Naive B cell (primary cell): ENCODE measurements at regions not wholly inside any gene's neighbourhood (a gene's known extent, or its start where the extent isn't known, plus 50 kb on each side); places are given as distances from the start of the nearest gene placed in this dataset.

Source experiments
- ATAC-seq, 2 donors: fragments of 150-1000 bp; cut with Tn5 transposase; 2 replicates each; pipeline ENCODE4 v1.10.0; 2021; ENCODE audit warnings: low read depth in 2 of 2, mild to moderate bottlenecking in 2 of 2, moderate library complexity in 2 of 2
- DNase-seq: peaks from one replicate; pipeline ENCODE4 v3.0.0; 2022
- H3K27ac Mint-ChIP-seq, 6 donors: one replicate each; pipeline ENCODE4 v1.8.0; 2020 to 2022; ENCODE audit warnings: mild to moderate bottlenecking in 6 of 6, mixed read lengths in 6 of 6, moderate library complexity in 5 of 6, inconsistent platforms in 2 of 6
- H3K27me3 Mint-ChIP-seq, 3 donors: one replicate each; pipeline ENCODE4 v1.8.0; 2021 to 2022; ENCODE audit warnings: mixed read lengths in 3 of 3, mild to moderate bottlenecking in 1 of 3
- H3K36me3 Mint-ChIP-seq, 2 donors: one replicate each; pipeline ENCODE4 v1.8.0; 2020 to 2022; ENCODE audit warnings: mixed read lengths in 2 of 2, inconsistent platforms in 1 of 2, mild to moderate bottlenecking in 1 of 2
- H3K4me1 Mint-ChIP-seq, 3 donors: one replicate each; pipeline ENCODE4 v1.8.0; 2020 to 2022; ENCODE audit warnings: mixed read lengths in 3 of 3, inconsistent platforms in 1 of 3, mild to moderate bottlenecking in 1 of 3, moderate library complexity in 1 of 3
- H3K4me3 Mint-ChIP-seq, 8 donors: one replicate each; pipeline ENCODE4 v1.8.0; 2020 to 2022; ENCODE audit warnings: mild to moderate bottlenecking in 8 of 8, mixed read lengths in 8 of 8, moderate library complexity in 8 of 8, inconsistent platforms in 2 of 8
- H3K9me3 Mint-ChIP-seq, 7 donors: one replicate each; pipeline ENCODE4 v1.8.0; 2020 to 2022; ENCODE audit warnings: mixed read lengths in 7 of 7, mild to moderate bottlenecking in 5 of 7, inconsistent platforms in 2 of 7, moderate library complexity in 1 of 7

- Mint-ChIP-seq H3K27me3 (peaks cover 20 to 54% (median 35%) of the 10 kb centered on the region in 3 donors), H3K9me3 (peaks cover 10 to 28% (median 13%) of the 10 kb centered on the region in 7 donors), H3K36me3 (peaks cover 10 to 16% of the 10 kb centered on the region in 2 donors), H3K4me3 (no peak overlapping the region), H3K27ac (no peak overlapping the region), H3K4me1 (no peaks in the 10 kb centered on the region)
- no peak for ATAC-seq
- no peak for DNase-seq
These were observed 66.0 kb upstream of the PREP start for GRCh38 chr6:105468850-105469249.

GRCh38 chr6:105460860-105461259 is 58.0 kb upstream of the PREP start:
- H3K4me3 Mint-ChIP-seq: no peak overlapping the region
- H3K9me3 Mint-ChIP-seq: peaks cover 6 to 17% (median 9%) of the 10 kb centered on the region in 7 donors
- ATAC-seq (no peak), DNase-seq (no peak)
- H3K36me3 Mint-ChIP-seq: peaks cover 10% of the 10 kb centered on the region in 2 donors
- H3K27ac Mint-ChIP-seq: no peak overlapping the region
- H3K4me1 Mint-ChIP-seq: no peaks in the 10 kb centered on the region
- H3K27me3 Mint-ChIP-seq: peaks cover 13 to 47% (median 31%) of the 10 kb centered on the region in 3 donors

- peaks cover 0 to 7% (median 3%) of the 10 kb centered on the region in 7 donors for H3K9me3 Mint-ChIP-seq
- H3K4me1 Mint-ChIP-seq: no peaks in the 10 kb centered on the region
- H3K36me3 Mint-ChIP-seq: peaks cover 2% of the 10 kb centered on the region in 2 donors
- no peak overlapping the region for H3K4me3 Mint-ChIP-seq
- ATAC-seq (no peak), DNase-seq (no peak)
- H3K27me3 Mint-ChIP-seq: peaks cover 8 to 37% (median 24%) of the 10 kb centered on the region in 3 donors
- peak overlapping the region in 2 of 6 donors; percentile 2 to 53 for H3K27ac Mint-ChIP-seq
These were observed 57.0 kb upstream of the PREP start for GRCh38 chr6:105459864-105460263.

- Mint-ChIP-seq H3K27ac (no peak overlapping the region), H3K27me3 (peaks cover 0 to 30% (median 22%) of the 10 kb centered on the region in 3 donors), H3K4me3 (no peak overlapping the region), H3K9me3 (peaks cover 0 to 3% (median 0%) of the 10 kb centered on the region in 7 donors), H3K4me1 (peaks cover 0 to 1% (median under 1%) of the 10 kb centered on the region in 3 donors), H3K36me3 (no peaks in the 10 kb centered on the region)
- DNase-seq (no peak), ATAC-seq (peak in 1 of 2 donors; percentile 38)
These were observed 56.2 kb upstream of the PREP start for GRCh38 chr6:105459049-105459448.

GRCh38 chr6:105458551-105458950 is 55.7 kb upstream of the PREP start:
- Mint-ChIP-seq H3K36me3 (no peaks in the 10 kb centered on the region), H3K27ac (no peak overlapping the region), H3K9me3 (peaks cover 0 to 3% (median 0%) of the 10 kb centered on the region in 7 donors), H3K27me3 (peaks cover 0 to 26% (median 22%) of the 10 kb centered on the region in 3 donors), H3K4me1 (peaks cover 3 to 6% (median 5%) of the 10 kb centered on the region in 3 donors), H3K4me3 (no peak overlapping the region)
- ATAC-seq (no peak), DNase-seq (no peak)

- Mint-ChIP-seq H3K9me3 (peaks cover 0 to 3% (median 0%) of the 10 kb centered on the region in 7 donors), H3K36me3 (no peaks in the 10 kb centered on the region), H3K27me3 (peaks cover 0 to 26% (median 22%) of the 10 kb centered on the region in 3 donors), H3K4me1 (peaks cover 7 to 11% (median 9%) of the 10 kb centered on the region in 3 donors), H3K4me3 (no peak overlapping the region), H3K27ac (no peak overlapping the region)
- DNase-seq (no peak), ATAC-seq (no peak)
These were observed 55.2 kb upstream of the PREP start for GRCh38 chr6:105458084-105458483.

GRCh38 chr6:105453968-105454367 is 51.1 kb upstream of the PREP start:
- Mint-ChIP-seq H3K9me3 (no peaks in the 10 kb centered on the region), H3K27ac (peak overlapping the region in 4 of 6 donors; percentile 13 to 92 (median 82)), H3K4me1 (peaks cover 8 to 17% (median 16%) of the 10 kb centered on the region in 3 donors), H3K27me3 (peaks cover 5 to 15% (median 9%) of the 10 kb centered on the region in 3 donors), H3K36me3 (no peaks in the 10 kb centered on the region), H3K4me3 (no peak overlapping the region)
- no peak for ATAC-seq
- no peak for DNase-seq

- Mint-ChIP-seq H3K9me3 (peaks cover 0 to under 1% (median 0%) of the 10 kb centered on the region in 7 donors), H3K4me1 (peaks cover 8 to 17% (median 16%) of the 10 kb centered on the region in 3 donors), H3K27ac (peak overlapping the region; percentile 72 to 95 (median 82)), H3K27me3 (peaks cover 8 to 15% (median 11%) of the 10 kb centered on the region in 3 donors), H3K36me3 (no peaks in the 10 kb centered on the region), H3K4me3 (peak overlapping the region in 7 of 8 donors; percentile 4 to 72 (median 54))
- DNase-seq (peak; percentile 71), ATAC-seq (peak; percentile 99 to 100)
These were observed 50.3 kb upstream of the PREP start for GRCh38 chr6:105452924-105453756.
